NCI-H69 (cell line): ENCODE measurements at regions not wholly inside any gene's neighbourhood (a gene's known extent, or its start where the extent isn't known, plus 50 kb on each side); places are given as distances from the start of the nearest gene placed in this dataset.
"Not testable (repeated sequence)": the region's sequence is repeated elsewhere in the genome, so short reads cannot be mapped to it uniquely, and the experiment has no call there.

Source experiments
- DNase-seq: peaks from one replicate; lab custom pipeline; 2025; lab: John Stamatoyannopoulos, UW

DNA sequence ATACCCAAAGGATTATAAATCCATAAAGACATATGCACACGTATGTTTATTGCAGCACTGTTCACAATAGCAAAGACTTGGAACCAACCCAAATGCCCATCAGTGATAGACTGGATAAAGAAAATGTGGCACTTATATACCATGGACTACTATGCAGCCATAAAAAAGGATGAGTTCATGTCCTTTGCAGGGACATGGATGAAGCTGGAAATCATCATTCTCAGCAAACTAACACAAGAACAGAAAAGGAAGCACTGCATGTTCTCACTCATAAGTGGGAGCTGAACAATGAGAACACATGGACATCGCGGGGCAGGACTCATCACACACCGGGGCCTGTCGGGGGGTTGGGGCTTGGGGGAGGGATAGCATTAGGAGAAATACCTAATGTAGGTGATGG lies 108.2 kb downstream of the C16orf95 start:
- not testable (repeated sequence) for DNase-seq

DNA sequence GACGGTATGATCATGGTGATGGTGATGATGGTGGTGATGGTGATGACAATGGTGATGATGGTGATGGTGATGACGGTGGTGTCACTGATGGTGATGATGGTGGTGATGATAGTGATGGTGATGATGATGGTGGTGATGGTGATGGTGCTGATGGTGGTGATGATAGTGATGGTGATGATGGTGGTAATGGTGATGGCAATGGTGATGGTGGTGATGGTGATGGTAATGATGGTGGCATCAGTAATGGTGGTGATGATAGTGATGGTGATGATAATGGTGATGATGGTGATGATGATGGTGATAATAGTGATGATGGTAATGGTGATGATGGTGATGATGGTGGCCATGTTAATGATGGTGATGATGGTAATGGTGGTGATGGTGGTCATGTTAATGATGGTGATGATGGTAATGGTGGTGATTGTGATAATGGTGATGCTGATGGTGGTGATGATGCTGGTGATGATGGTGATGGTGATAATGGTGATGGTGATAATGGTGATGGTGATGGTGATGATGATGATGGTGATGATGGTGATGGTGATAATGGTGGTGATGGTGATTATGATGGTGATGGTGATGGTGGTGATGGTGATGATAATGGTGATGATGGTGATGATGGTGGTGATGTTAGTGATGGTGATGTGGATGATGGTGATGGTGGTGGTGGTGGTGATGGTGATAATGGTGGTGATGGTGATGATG lies 107.2 kb downstream of the C16orf95 start:
- DNase-seq = no peak

DNA sequence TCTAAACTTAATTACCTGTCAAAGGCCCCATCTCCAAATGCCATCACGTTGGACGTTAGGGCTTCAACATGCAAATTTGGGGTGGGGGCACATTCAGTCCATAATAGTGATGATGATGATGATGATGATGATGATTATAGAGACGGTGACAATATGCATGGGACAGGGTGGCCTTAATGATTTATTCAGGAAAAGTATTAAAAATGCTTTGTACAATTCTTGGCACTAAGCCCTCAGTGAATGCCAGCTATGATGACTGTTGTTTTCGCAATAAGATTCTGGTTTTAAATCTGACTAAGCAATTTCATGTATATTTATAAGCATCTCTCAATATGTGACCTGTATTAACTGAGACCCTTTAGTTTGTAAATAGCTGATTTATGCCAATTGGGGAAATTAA lies 106.3 kb downstream of the C16orf95 start:
- no peak for DNase-seq

DNA sequence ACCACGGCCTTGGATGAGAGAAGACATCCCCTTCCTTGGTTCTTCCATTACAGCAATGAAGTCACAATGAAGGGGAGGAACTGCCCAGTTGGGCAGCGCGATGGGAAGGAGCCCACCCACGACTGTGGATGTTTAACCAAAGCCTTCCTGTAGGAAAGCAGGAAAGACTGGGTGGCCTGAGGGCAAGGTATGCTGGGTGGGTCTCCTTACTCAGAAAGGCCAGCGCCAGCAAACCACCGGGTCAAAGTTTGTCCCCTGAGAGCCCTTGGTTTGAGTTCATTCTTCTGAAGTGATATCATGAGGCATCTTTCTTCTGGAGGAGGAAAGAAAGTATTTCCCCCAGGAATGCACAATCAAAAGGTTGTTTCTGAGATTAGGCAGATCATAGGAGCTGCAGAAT lies 105.2 kb downstream of the C16orf95 start:
- no peak for DNase-seq

DNA sequence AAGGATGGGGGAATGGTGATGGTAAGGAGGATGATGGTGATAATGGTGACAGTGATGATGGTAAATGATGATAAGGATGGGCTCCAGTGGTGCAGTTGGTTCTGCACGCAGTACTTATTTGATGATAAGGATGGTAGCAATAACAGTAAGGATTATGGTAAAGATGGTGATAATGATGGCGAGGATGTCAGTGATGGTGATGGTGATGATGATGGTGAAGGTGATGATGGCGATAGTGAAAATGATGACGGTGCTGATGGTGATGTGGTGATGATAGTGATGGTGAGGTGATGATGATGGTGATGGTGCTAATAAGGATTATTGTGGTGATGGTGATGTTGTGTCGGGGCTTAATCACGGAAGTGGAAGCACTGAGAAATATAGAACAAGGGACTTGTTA lies 103.7 kb downstream of the C16orf95 start:
- no peak for DNase-seq

DNA sequence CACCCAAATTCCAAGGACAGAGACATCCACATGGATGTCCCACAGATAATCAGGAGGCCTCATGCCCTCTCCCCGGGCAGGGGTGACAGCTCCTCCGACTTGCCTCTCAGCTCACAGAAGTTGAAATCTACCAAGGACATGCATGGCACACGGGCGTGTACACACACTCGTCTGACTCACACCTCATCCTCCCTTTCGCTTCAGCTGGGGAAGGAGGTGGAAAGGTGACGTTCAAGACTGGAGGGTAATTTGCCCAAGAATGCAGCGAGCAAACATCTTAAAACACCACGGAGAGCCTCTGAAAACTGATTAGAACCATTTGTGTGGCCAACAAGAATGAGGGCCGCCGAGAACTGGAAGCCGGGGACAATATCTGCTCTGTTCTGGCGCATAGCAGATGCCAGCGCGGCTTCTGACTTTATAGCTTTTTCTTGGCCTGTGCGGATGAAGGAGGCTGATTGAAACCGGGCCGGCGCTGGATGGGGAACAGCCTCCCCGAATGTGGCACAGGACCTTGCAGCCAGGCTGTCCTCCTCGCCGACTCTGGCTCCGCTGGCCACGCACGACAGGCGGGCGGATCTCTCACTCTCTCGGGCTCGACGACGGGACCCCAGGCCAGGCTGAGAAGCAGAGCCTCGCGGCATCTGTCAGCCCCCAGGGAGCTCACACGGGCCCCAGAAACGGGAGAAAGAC lies 100.9 kb downstream of the C16orf95 start:
- no peak for DNase-seq

DNA sequence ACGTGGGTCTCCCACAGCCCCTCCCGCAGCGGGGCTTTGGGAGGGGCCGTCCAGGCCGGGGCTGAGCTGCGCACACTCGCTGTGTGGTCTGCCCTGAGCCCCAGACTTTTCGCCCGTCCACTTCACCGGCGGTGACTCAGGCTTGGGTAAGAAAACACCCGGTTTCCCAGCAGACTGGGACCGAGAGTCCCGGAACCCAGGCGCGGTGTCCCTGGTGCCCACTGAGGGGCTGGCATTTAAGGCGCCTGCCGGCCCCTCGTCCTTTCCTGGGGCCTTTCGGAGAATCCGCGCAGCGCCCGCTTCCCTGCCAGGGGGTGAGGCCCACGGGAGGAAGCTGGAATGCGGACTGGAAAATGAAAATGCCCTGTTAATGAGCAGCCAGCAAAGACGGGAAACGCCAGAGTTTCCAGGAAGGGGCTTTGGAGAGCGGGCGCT lies 100.3 kb downstream of the C16orf95 start:
- no peak for DNase-seq

DNA sequence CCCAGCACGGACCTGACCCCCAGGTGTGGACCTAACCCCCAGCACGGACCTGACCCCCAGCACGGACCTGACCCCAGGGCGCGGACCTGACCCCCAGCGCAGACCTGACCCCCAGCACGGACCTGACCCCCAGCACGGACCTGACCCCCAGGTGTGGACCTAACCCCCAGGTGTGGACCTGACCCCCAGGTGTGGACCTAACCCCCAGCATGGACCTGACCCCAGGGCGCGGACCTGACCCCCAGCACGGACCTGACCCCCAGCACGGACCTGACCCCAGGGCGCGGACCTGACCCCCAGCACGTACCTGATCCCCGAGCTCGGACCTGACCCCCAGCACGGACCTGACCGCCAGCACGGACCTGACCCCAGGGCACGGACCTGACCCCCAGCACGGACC lies 99.4 kb downstream of the C16orf95 start:
- DNase-seq = not testable (repeated sequence)

DNA sequence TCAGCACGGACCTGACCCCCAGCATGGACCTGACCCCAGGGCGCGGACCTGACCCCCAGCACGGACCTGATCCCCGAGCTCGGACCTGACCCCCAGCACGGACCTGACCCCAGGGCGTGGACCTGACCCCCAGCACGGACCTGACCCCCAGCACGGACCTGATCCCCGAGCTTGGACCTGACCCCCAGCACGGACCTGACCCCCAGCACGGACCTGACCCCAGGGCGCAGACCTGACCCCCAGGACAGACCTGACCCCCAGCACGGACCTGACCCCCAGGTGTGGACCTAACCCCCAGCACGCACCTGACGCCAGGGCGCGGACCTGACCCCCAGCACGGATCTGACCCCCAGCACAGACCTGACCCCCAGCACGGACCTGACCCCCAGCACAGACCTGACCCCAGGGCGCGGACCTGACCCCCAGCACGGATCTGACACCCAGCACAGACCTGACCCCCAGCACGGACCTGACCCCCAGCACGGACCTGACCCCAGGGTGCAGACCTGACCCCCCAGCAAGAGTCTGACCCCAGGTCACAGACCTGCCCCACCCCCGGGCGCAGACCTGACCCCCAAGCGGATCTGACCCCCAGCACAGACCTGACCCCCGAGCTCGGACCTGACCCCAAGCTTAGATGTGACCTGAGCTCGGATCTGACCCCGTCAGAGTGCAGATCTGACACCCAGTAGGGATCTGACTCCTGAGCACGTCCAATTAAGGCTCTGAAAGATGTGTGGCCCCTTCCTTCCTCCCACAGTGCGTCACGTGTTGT lies 98.7 kb downstream of the C16orf95 start:
- no peak for DNase-seq

DNA sequence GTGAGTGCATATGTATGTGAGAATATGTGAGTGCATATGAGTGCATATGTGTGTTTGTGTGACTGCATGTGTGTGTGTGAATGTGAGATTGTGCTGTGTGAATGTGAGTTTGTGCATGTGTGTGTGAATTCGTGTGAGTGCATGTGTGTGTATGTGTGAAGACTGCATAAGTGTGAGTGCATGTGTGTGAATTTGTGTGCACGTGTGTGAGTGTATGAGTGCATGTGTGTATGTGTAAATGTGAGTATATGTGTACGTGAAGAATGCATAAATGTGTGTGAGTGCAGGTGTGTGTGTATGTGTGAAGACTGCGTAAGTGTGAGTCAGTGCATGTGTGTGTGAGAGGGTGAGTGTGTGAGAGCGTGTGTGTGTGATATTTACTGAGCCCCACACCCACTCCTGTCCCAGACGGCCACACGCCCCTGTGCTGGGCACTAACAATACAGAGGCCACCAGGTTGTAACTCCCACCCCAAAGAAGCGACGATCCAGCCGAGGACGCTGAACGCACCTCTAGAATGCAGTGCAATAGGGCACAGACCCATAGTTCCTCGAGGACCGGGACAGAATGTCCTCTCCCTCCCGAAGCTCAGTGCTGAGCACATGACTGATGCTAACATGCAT lies 97.8 kb downstream of the C16orf95 start:
- DNase-seq = no peak

DNA sequence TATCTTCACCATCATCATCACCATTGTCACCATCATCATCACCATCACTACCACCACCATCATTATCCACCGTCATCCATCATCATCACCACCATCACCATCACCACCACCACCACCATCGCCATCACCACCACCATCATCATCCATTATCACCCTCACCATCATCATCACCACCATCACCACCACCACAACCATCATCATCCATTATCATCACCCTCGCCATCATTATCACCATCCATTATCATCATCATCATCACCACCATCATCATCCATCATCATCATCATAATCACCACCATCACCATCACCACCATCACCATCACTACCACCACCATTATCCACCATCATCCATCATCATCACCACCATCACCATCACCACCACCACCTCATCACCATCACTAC lies 95.6 kb downstream of the C16orf95 start:
- no peak for DNase-seq

DNA sequence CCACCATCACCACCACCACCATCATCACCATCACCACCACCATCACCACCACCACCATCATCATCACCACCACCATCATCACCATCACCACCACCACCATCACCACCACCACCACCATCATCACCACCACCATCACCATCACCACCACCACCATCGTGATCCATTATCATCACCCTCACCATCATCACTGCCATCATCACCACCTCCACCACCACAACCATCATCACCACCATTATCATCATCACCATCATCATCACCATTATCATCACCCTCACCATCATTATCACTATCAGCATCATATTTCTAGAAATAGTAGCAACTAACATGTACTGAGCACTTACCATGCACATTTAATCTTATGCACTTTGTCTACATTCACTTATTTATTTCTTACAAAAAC lies 94.9 kb downstream of the C16orf95 start:
- DNase-seq = no peak

DNA sequence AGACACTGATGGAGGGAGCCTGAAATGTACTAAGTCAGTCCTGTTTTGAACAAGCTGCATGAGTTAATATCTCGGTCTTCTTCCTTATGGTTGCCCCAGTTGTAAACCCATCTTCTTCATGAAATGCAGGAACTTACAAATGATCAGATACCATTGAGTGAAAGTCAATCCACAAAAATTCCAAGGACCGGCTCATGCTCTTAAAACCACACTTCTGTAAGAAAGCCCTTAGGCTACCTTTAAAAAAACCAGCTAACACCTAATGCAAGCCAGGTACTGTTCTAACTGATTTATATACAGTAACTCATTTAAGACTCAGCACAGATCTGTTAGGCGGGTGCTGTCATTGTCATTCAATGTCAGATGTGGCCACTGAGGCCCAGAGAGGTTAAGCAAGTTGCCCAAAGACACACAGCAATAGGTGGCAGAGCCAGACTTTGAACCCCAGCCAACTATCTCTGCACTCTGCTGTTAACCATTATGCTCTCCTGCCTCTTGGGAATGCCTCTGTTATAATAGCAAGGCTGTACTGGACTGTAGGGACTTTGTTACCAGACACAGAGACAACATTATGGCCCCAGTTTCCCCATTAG lies 93.4 kb downstream of the C16orf95 start:
- no peak for DNase-seq

DNA sequence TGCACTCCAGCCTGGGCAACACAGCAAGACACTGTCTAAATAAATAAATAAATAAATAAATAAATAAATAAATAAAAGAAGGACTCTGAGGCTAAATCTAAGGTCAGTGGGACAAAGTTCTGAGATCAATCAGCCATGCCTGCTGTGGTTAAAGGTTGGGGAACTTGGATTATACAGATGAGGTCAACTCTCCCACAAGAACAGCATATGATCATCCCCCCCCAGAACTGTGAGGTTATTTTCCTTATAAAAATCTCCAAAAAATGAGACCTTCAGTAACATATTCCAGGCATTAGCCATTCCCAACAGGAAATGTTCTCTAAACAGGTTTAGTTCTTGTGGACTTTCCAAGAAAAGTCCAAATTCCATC lies 90.3 kb downstream of the C16orf95 start:
- no peak for DNase-seq

DNA sequence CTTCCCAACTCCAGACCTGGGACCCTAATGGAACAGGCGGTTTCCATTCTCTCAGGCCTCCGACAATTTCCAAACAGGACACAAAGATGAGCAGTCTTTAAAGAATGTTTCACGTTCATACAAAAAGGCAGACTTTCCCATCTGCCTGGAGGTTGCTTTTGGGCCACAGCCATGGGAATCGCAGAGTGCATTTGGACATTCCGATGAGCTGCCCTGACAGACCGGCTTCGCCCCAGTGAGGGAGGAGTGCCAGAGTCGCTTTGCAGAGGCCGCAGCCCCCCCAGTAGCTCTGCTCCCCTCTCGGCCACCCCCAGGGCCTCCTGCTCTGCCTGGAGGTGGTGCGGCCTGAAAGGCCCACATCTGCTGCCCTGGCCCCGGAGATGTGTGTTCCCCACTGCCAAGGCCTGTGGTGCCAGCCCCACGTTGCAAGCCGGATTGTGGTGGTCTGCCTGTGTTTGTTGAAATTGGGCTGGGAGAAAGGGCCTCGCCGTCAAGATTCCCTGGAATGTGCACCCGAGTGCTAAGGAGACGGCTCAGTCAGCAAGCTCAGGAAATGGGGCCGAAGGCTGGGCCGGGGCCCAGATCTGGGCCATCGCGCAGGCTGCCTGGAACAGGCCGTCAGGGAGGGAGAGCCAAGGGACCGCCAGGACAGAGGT lies 89.8 kb downstream of the C16orf95 start:
- no peak for DNase-seq

DNA sequence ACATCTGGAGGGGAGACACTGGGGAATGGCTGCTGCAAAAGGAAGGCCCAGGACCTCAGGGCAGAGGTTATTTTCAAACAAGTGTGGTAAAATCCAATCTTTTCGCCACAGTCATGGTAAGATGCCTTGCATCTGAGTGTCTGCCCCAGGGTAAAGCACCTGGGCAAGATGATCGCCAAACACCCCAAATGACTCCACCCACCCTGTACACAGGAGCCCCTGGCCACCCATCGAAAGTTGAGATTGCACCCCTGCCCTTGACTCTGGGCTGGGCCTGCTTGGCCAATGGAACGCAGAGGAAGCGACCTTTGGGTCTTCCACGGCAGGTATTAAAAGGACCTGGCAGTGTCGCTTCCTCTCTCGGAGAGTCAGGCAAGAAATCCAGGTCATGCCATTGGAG lies 88.8 kb downstream of the C16orf95 start:
- DNase-seq = no peak

DNA sequence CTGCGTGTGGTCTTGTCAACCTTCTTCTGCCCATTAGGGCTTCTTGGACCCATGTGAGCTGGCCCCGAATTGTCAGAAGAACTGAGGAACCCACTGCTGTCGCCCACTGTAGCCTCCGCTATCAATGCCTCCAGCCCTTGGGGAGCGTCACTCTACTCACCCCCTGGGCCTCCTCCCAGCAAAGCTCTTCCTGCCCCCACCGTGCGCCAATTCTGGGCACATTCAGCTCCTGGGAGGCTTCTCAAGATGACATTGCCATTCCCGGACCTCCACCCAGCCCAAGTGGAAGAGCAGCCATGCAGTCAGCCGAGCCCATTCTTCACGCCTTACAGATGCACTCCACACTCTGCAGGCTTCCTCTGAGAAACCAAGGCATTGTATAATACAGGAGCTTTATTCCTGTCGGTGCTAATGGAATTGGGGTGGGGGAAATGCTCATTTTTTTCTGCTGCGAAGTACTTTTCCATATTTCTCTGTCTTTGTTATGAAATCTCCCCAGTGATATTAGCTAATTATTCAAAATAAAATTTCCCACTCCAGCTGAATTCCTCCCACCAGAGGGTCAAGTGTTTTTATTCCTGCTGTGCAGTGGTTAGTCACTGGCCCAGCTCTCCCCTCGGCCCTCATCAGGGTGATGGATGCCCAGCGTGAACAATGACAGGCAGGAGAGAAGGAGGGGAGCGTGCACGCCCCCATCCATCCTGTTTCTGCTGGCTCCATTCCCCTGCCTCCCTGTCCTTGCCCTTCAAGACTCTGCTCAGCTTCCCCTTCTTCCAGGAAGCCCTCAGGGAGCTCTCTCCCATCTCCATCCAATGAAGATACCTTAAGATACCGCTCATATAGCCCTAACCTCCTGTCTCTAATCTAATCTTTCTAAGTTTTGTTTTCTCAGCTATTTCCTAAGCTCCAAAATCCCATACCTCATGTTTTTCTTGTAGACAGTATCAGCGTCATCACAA lies 87.7 kb downstream of the C16orf95 start:
- DNase-seq = no peak

DNA sequence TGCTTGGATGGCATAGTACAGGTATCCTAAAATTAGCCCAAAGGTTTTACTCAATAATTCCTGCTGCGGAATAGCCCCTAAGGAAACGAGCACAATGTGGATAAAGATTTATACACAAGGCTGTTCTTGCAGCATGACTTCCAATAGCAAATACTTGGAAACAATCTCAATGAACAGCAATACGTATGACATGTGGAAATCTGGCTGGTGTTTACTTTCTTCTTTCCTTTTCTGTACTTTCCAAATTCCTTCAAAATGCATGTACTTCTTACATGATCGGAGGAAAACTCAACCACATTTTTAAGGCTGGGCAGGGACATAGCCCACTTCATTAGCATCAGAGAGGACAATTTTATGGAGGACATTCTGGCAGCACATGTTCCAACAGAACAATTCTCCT lies 86.6 kb downstream of the C16orf95 start:
- no peak for DNase-seq

DNA sequence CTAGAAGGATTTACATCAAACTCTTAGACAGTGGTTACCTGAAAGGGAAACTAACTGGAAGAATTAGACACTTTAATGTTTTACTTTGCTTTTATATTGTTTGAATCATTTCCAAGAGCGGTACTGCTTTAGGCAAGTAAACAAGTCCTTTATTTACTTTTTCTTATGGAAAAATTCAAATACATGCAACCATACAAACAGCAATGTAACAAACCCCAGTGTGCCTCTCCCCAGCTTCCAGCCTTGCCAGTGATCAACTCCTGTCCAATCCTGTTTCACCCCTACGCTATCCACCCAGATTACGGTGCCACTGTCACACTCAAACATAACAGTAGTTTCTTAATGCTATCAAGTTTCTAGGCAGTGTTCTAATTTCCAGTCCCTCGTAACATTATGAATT lies 85.9 kb downstream of the C16orf95 start:
- no peak for DNase-seq

DNA sequence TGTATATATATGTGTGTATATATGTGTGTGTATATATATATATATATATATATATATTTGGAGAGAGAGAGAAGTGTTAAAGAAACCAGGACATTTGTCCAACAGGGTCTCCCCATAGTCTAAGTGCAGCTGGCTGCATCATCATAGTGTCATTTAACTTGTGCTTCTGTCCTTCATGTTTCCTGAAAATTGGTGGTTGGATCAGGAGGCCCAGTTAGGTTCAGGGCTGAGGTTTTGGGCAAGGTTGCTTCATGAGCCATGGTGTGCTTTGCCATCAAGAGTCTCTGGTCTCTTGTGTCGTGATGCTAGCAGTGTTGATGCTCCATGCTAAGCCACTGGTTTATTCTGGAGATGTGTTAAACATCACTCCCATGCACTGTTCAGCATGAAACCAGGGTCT lies 85.3 kb downstream of the C16orf95 start:
- DNase-seq = no peak

DNA sequence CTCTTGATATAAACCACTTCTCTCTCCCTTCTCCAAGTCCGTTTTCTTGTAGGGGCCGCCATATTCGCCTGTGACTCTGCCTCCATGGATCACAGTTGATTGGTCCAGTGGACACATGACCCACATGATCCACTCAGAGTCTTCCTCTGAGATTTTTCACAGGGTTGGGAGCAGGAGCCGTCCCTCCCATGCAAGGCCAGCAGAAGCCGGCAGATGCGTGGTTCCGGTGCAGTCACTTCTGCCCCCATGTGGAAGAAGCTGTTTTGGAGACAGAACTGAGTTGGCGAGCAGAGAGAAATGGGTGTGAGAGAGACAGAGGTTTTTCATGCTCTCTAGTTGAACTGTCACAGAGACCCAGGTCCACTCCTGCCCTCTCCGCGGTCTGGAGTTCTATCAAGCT lies 83.3 kb downstream of the C16orf95 start:
- DNase-seq = no peak
